CD4-positive, alpha-beta memory T cell (primary cell): ENCODE measurements at regions not wholly inside any gene's neighbourhood (a gene's known extent, or its start where the extent isn't known, plus 50 kb on each side); places are given as distances from the start of the nearest gene placed in this dataset.

Source experiments
- CTCF ChIA-PET: fragments of 350-600 bp; sonication (Branson Sonifier 250); formaldehyde crosslinking; loops from one replicate; lab custom pipeline; 2021; ENCODE audit warnings: inconsistent platforms; ENCODE audit not compliant: partially characterized antibody; lab: Charles Lee
- POLR2A ChIA-PET: fragments of 350-600 bp; sonication (Branson Sonifier 250); formaldehyde crosslinking; loops from one replicate; lab custom pipeline; 2021; ENCODE audit not compliant: partially characterized antibody; lab: Charles Lee
- DNase-seq, 5 donors: peaks; one replicate each; pipeline versions ENCODE4 v3.0.0 to v3.0.0-alpha.2; 2020 to 2022; ENCODE audit warnings: mixed read lengths in 1 of 5
- H3K27ac ChIP-seq: one replicate; pipeline ENCODE4 v1.7.0; 2013; ENCODE audit warnings: low read depth, low read length
- H3K27me3 ChIP-seq: 2 replicates; pipeline ENCODE4 v1.7.0; 2013; ENCODE audit warnings: mild to moderate bottlenecking, low read length, moderate library complexity; ENCODE audit not compliant: insufficient read depth
- H3K36me3 ChIP-seq: 2 replicates; pipeline ENCODE4 v1.7.0; 2013; ENCODE audit warnings: mild to moderate bottlenecking, low read length, moderate library complexity; ENCODE audit not compliant: insufficient read depth
- H3K4me1 ChIP-seq: 2 replicates; pipeline ENCODE4 v1.7.0; 2013; ENCODE audit warnings: mild to moderate bottlenecking, low read length, moderate library complexity; ENCODE audit not compliant: insufficient read depth
- H3K4me3 ChIP-seq, 2 donors: one replicate each; pipeline ENCODE4 v1.7.0; 2013; ENCODE audit warnings: low read length in 2 of 2, mild to moderate bottlenecking in 1 of 2
- H3K9me3 ChIP-seq, 2 donors: one replicate each; pipeline ENCODE4 v1.7.0; 2013; ENCODE audit warnings: low read length in 2 of 2, control low read depth in 1 of 2; ENCODE audit not compliant: control insufficient read depth in 1 of 2
- H3K27ac Mint-ChIP-seq, 7 donors: one replicate each; pipeline ENCODE4 v1.8.0; 2020 to 2021; ENCODE audit warnings: mixed read lengths in 7 of 7, mild to moderate bottlenecking in 6 of 7, inconsistent platforms in 3 of 7, moderate library complexity in 3 of 7
- H3K27me3 Mint-ChIP-seq, 2 donors: one replicate each; pipeline ENCODE4 v1.8.0; 2020 to 2021; ENCODE audit warnings: mixed read lengths in 2 of 2
- H3K36me3 Mint-ChIP-seq, 2 donors: one replicate each; pipeline ENCODE4 v1.8.0; 2020 to 2021; ENCODE audit warnings: mixed read lengths in 2 of 2, inconsistent platforms in 1 of 2, mild to moderate bottlenecking in 1 of 2
- H3K4me1 Mint-ChIP-seq, 4 donors: one replicate each; pipeline ENCODE4 v1.8.0; 2020 to 2021; ENCODE audit warnings: mixed read lengths in 4 of 4, mild to moderate bottlenecking in 1 of 4
- H3K4me3 Mint-ChIP-seq, 8 donors: one replicate each; pipeline ENCODE4 v1.8.0; 2020 to 2021; ENCODE audit warnings: mixed read lengths in 8 of 8, mild to moderate bottlenecking in 7 of 8, moderate library complexity in 6 of 8, inconsistent platforms in 3 of 8
- H3K9me3 Mint-ChIP-seq, 8 donors: one replicate each; pipeline ENCODE4 v1.8.0; 2020 to 2021; ENCODE audit warnings: mixed read lengths in 8 of 8, mild to moderate bottlenecking in 5 of 8, inconsistent platforms in 3 of 8, moderate library complexity in 1 of 8
- intact Hi-C: fragments of 100-400 bp; cut with micrococcal nuclease; formaldehyde crosslinking; loops from one replicate; pipeline ENCODE4 v1.15.1; 2023

- H3K36me3 ChIP-seq, result no peaks in the 10 kb centered on the region
- H3K4me1 ChIP-seq, result no peaks in the 10 kb centered on the region
- intact Hi-C loops, result no loop called here
- Mint-ChIP-seq H3K9me3 (peaks cover 3 to 8% (median 5%) of the 10 kb centered on the region in 8 donors), H3K4me1 (no peaks in the 10 kb centered on the region), H3K27ac (no peak overlapping the region), H3K36me3 (no peaks in the 10 kb centered on the region), H3K4me3 (no peak overlapping the region), H3K27me3 (no peaks in the 10 kb centered on the region)
- POLR2A ChIA-PET, result no interaction called here
- no peak overlapping the region for H3K27ac ChIP-seq
- H3K4me3 ChIP-seq, result no peak overlapping the region
- no peaks in the 10 kb centered on the region for H3K9me3 ChIP-seq
- H3K27me3 ChIP-seq, result no peaks in the 10 kb centered on the region
- no peak for DNase-seq
- CTCF ChIA-PET, result no interaction called here
These were observed 427.4 kb upstream of the FLRT2 start for GRCh38 chr14:85102591-85102990.

GRCh38 chr14:85106506-85106905 is 423.4 kb upstream of the FLRT2 start:
- Histone ChIP-seq H3K4me1 (no peaks in the 10 kb centered on the region), H3K27ac (no peak overlapping the region), H3K36me3 (no peaks in the 10 kb centered on the region), H3K9me3 (peaks cover 0 to 3% of the 10 kb centered on the region in 2 donors), H3K27me3 (no peaks in the 10 kb centered on the region), H3K4me3 (no peak overlapping the region)
- Mint-ChIP-seq H3K27ac (no peak overlapping the region), H3K27me3 (no peaks in the 10 kb centered on the region), H3K4me3 (no peak overlapping the region), H3K36me3 (no peaks in the 10 kb centered on the region), H3K9me3 (peaks cover 3 to 17% (median 8%) of the 10 kb centered on the region in 8 donors), H3K4me1 (no peaks in the 10 kb centered on the region)
- intact Hi-C loops, result no loop called here
- ChIA-PET POLR2A (no interaction called here), CTCF (no interaction called here)
- DNase-seq, result no peak

- Mint-ChIP-seq H3K27ac (no peak overlapping the region), H3K27me3 (no peaks in the 10 kb centered on the region), H3K4me1 (no peaks in the 10 kb centered on the region), H3K9me3 (peaks cover 4 to 33% (median 14%) of the 10 kb centered on the region in 8 donors), H3K4me3 (no peak overlapping the region), H3K36me3 (no peaks in the 10 kb centered on the region)
- no peaks in the 10 kb centered on the region for H3K4me1 ChIP-seq
- CTCF ChIA-PET, result no interaction called here
- intact Hi-C loops, result no loop called here
- no peaks in the 10 kb centered on the region for H3K27me3 ChIP-seq
- H3K36me3 ChIP-seq, result no peaks in the 10 kb centered on the region
- no peak for DNase-seq
- no peak overlapping the region for H3K27ac ChIP-seq
- peaks cover 0 to 3% of the 10 kb centered on the region in 2 donors for H3K9me3 ChIP-seq
- no peak overlapping the region for H3K4me3 ChIP-seq
- POLR2A ChIA-PET, result no interaction called here
These were observed 417.2 kb upstream of the FLRT2 start for GRCh38 chr14:85112762-85113161.

- Histone ChIP-seq H3K27ac (no peak overlapping the region), H3K9me3 (peaks cover 0 to 3% of the 10 kb centered on the region in 2 donors), H3K4me1 (no peaks in the 10 kb centered on the region), H3K36me3 (no peaks in the 10 kb centered on the region), H3K27me3 (no peaks in the 10 kb centered on the region), H3K4me3 (no peak overlapping the region)
- Mint-ChIP-seq H3K4me3 (no peak overlapping the region), H3K27ac (no peak overlapping the region), H3K9me3 (peaks cover 5 to 39% (median 16%) of the 10 kb centered on the region in 8 donors), H3K27me3 (no peaks in the 10 kb centered on the region), H3K36me3 (no peaks in the 10 kb centered on the region), H3K4me1 (no peaks in the 10 kb centered on the region)
- no peak for DNase-seq
- intact Hi-C loops, result no loop called here
- CTCF ChIA-PET, result no interaction called here
- POLR2A ChIA-PET, result no interaction called here
These were observed 414.0 kb upstream of the FLRT2 start for GRCh38 chr14:85115921-85116320.

- no peaks in the 10 kb centered on the region for H3K27me3 ChIP-seq
- H3K27ac Mint-ChIP-seq, result no peak overlapping the region
- CTCF ChIA-PET, result interaction anchor here (0.7 kb wide), 1 partner anchor 1880 kb away, joined by 3 read pairs; no protein-coding TSS in a partner anchor
- H3K4me3 ChIP-seq, result no peak overlapping the region
- no peaks in the 10 kb centered on the region for H3K27me3 Mint-ChIP-seq
- H3K36me3 Mint-ChIP-seq, result no peaks in the 10 kb centered on the region
- H3K4me1 Mint-ChIP-seq, result no peaks in the 10 kb centered on the region
- no peaks in the 10 kb centered on the region for H3K36me3 ChIP-seq
- POLR2A ChIA-PET, result no interaction called here
- DNase-seq, result no peak
- intact Hi-C loops, result no loop called here
- H3K9me3 ChIP-seq, result no peaks in the 10 kb centered on the region
- H3K27ac ChIP-seq, result no peak overlapping the region
- H3K4me1 ChIP-seq, result no peaks in the 10 kb centered on the region
- H3K4me3 Mint-ChIP-seq, result no peak overlapping the region
- H3K9me3 Mint-ChIP-seq, result peaks cover 4 to 20% (median 17%) of the 10 kb centered on the region in 8 donors
These were observed 411.7 kb upstream of the FLRT2 start for GRCh38 chr14:85118274-85118673.

- CTCF ChIA-PET, result no interaction called here
- H3K4me1 Mint-ChIP-seq, result no peaks in the 10 kb centered on the region
- no peaks in the 10 kb centered on the region for H3K36me3 Mint-ChIP-seq
These were observed 407.3 kb upstream of the FLRT2 start for GRCh38 chr14:85122690-85123089.

GRCh38 chr14:85123755-85124154 is 406.2 kb upstream of the FLRT2 start:
- POLR2A ChIA-PET, result no interaction called here
- H3K36me3 Mint-ChIP-seq, result no peaks in the 10 kb centered on the region
- no peak overlapping the region for H3K27ac Mint-ChIP-seq
- no peak for DNase-seq
- Histone ChIP-seq H3K4me1 (no peaks in the 10 kb centered on the region), H3K27ac (no peak overlapping the region), H3K4me3 (no peak overlapping the region), H3K9me3 (no peaks in the 10 kb centered on the region), H3K27me3 (no peaks in the 10 kb centered on the region), H3K36me3 (no peaks in the 10 kb centered on the region)
- no peaks in the 10 kb centered on the region for H3K27me3 Mint-ChIP-seq
- H3K9me3 Mint-ChIP-seq, result peaks cover 0 to 34% (median 13%) of the 10 kb centered on the region in 8 donors
- no peak overlapping the region for H3K4me3 Mint-ChIP-seq
- intact Hi-C loops, result no loop called here
- CTCF ChIA-PET, result no interaction called here
- H3K4me1 Mint-ChIP-seq, result no peaks in the 10 kb centered on the region

More at GRCh38 chr14:85122690-85123089, 407.3 kb upstream of the FLRT2 start:
- POLR2A ChIA-PET, result no interaction called here
- Histone ChIP-seq H3K4me1 (no peaks in the 10 kb centered on the region), H3K27me3 (no peaks in the 10 kb centered on the region), H3K36me3 (no peaks in the 10 kb centered on the region), H3K4me3 (no peak overlapping the region), H3K27ac (no peak overlapping the region), H3K9me3 (no peaks in the 10 kb centered on the region)
- Mint-ChIP-seq H3K9me3 (peaks cover 0 to 36% (median 13%) of the 10 kb centered on the region in 8 donors), H3K4me3 (no peak overlapping the region), H3K27me3 (no peaks in the 10 kb centered on the region), H3K27ac (no peak overlapping the region)
- no peak for DNase-seq
- intact Hi-C loops, result no loop called here
